Stimulated activated CD8-positive, alpha-beta memory T cell treated with anti-CD3 and anti-CD28 coated beads, Interleukin-4, amount 100 ng/mL, for 24 hours (primary cell): ENCODE measurements at regions not wholly inside any gene's neighbourhood (a gene's known extent, or its start where the extent isn't known, plus 50 kb on each side); places are given as distances from the start of the nearest gene placed in this dataset.
"Not testable (repeated sequence)": the region's sequence is repeated elsewhere in the genome, so short reads cannot be mapped to it uniquely, and the experiment has no call there.

Experiments
- DNase-seq: peaks from one replicate; pipeline ENCODE4 v3.0.0-alpha.2; 2020; ENCODE audit warnings: low read depth

GRCh38 chr4:188737251-188738002 is 598.2 kb downstream of the TRIML1 start:
- DNase-seq, result no peak

- DNase-seq, result not testable (repeated sequence)
Measured at GRCh38 chr4:188738290-188738689, 599.0 kb downstream of the TRIML1 start.

DNA sequence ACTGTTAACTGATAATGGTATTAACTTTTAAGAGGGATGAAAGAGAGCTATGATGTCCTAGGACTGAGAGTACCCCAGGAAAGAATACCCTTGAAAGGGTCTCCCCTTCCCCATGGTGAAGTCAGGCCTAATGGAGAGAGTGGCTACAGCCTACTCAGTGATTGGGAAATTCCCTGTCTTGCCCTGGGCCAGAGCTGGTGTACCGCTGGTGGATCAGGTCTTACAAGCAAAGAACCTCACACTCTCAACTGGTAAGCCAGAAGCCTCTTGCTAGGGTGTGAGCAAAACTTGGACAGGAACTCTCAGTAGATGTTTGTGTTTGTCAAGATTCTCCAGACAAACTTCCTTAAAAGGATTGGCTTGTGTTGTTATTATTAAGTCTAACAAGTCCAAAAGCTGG is 600.9 kb downstream of the TRIML1 start:
- not testable (repeated sequence) for DNase-seq

DNA sequence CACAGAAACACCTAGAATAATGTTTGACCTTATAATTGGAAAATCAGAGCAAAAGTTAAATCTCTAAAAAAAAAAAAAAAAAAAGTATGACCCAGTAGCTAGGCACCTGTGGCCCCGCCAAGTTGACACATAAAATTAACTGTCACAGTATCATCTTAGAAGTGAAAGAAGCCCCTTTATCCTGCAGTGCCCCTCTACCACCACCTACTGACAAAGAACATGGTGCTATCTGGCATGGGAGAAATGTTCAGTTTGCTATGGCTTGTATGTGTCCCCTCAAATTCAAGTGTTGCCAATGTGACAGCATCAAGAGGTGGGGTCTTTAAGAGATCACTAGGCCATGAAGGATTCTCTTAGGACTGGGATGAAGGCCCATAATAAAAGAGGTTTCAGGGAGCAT is 601.5 kb downstream of the TRIML1 start:
- not testable (repeated sequence) for DNase-seq

GRCh38 chr4:188754372-188755002 is 615.2 kb downstream of the TRIML1 start:
- DNase-seq, result no peak

- DNase-seq, result no peak
Measured at GRCh38 chr4:188767496-188767895, 628.3 kb downstream of the TRIML1 start.

GRCh38 chr4:188778905-188779304 is 639.7 kb downstream of the TRIML1 start:
- no peak for DNase-seq

GRCh38 chr4:188779581-188779980 is 640.3 kb downstream of the TRIML1 start:
- DNase-seq, result no peak

GRCh38 chr4:188780028-188780427 is 640.8 kb downstream of the TRIML1 start:
- no peak for DNase-seq

- no peak for DNase-seq
Measured at GRCh38 chr4:188780686-188781085, 641.4 kb downstream of the TRIML1 start.

DNA sequence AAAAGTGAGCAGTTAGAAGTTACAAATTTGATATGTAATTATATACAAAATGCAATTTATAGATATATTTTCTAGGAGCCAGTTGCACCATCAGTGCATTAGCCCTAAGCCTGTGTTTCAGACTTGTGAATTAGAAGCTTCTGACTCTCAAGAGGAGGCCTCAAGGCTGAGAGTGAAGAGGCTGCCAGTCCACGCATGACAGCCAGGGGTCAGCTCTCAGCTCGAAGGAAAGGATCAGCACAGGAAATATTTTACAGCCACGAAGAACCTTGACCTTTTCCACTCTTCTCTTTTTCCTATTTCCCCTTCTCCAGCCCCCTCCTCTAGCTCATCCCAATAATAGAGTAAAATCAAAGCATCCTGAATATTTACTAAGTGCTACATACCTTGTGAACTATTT is 642.4 kb downstream of the TRIML1 start:
- DNase-seq, result no peak

GRCh38 chr4:188783175-188783574 is 643.9 kb downstream of the TRIML1 start:
- DNase-seq, result no peak

GRCh38 chr4:188783606-188784160 is 644.4 kb downstream of the TRIML1 start:
- DNase-seq, result no peak

DNA sequence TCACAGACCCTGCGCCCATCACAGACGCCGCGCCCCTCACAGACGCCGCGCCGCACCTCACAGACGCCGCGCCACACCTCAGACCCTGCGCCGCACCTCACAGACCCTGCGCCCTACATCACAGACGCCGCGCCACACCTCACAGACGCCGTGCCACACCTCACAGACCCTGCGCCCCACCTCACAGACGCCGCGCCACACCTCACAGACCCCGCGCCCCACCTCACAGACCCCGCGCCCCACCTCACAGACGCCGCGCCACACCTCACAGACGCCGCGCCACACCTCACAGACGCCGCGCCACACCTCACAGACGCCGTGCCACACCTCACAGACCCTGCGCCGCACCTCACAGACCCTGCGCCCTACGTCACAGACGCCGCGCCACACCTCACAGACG is 657.4 kb downstream of the TRIML1 start:
- not testable (repeated sequence) for DNase-seq

DNA sequence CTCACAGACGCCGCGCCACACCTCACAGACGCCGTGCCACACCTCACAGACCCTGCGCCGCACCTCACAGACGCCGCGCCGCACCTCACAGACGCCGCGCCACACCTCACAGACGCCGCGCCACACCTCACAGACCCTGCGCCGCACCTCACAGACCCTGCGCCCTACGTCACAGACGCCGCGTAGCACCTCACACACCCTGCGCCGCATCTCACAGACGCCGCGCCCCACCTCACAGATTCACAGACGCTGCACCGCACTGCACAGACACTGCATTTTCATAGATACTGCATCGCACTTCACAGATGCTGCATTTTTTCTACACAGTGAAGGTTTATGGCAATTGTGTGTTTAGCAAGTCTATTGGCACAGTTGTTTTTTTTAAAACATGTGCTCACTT is 657.8 kb downstream of the TRIML1 start:
- not testable (repeated sequence) for DNase-seq

- no peak for DNase-seq
Measured at GRCh38 chr4:188804861-188805260, 665.6 kb downstream of the TRIML1 start.

DNA sequence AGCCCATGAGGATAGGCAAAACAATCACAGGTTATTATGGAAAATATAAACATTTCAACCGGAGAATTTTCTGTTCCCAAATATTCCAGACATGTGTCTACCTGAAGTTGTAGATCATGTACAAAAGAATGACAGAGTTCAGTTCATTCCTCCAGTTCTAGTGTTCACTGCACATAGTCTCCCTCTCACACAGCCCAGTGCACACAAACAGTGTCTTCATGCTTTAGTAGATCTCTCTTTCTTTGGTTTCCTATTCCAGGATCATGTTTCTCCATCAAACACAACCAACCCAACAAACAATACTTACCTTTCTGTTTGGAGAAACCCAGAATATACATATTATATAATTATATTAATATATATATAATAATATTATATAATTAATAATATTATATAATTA is 671.9 kb downstream of the TRIML1 start:
- no peak for DNase-seq

DNA sequence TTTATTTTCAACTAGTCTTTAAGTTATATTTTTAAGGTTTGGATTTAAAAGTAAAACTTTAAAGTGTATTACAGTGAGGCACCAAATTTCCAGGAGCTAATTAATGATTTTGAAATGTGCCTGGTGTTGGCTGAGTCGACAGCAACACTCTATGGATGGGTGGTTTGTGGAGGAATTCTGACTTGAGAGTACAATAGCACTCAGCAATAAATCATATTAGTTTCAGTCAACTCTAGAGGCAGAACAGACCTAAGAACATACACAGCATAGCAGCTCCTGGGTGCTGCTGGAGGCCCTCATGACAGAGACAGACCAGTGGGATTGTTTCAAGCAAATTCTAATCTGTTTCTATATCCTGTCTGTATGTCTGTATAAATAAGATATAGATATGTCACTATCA is 673.4 kb downstream of the TRIML1 start:
- DNase-seq, result no peak

GRCh38 chr4:188818300-188818699 is 679.1 kb downstream of the TRIML1 start:
- DNase-seq, result no peak

DNA sequence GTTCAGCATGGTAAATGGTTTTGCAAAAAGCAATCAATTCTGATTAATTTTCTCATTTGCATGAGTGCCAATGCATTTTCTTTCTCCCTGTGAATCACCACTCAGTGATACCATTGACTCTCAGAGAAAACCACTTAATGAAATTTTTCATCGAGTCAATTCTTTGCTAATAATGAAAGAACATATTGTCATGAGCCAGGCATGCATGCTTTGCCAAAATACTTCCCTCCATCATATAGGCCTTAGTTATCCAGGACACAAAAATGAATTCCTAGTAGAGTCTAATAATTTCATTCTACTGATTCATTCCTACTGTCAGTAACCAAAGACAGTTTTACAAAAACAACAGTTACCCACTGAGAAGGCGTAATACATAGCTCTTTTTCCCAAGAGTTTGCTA is 680.0 kb downstream of the TRIML1 start:
- no peak for DNase-seq

- DNase-seq, result no peak
Measured at GRCh38 chr4:188821500-188821899, 682.3 kb downstream of the TRIML1 start.

- no peak for DNase-seq
Measured at GRCh38 chr4:188822698-188823097, 683.5 kb downstream of the TRIML1 start.

DNA sequence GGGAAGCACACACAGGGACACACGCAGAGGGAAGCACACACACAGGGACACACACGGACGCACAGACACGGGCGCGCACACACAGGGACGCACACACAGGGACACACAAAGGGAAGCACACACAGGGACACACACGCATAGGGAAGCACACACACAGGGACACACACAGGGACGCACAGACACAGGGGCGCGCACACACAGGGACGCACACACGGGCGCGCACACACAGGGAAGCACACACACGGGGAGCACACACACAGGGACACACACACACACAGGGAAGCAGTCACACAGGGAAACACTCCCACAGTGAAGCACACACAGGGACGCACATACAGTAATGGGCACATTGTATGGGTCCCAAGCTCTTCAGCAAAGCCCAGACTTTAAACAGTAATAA is 685.3 kb downstream of the TRIML1 start:
- no peak for DNase-seq

- no peak for DNase-seq
Measured at GRCh38 chr4:188826393-188826792, 687.2 kb downstream of the TRIML1 start.
